Ovary (tissue), 7 donors: ENCODE measurements at regions not wholly inside any gene's neighbourhood (a gene's known extent, or its start where the extent isn't known, plus 50 kb on each side); places are given as distances from the start of the nearest gene placed in this dataset. TPM values are rescaled to one million over a fixed set of nuclear protein-coding genes. Genes with fewer than 3 reads are reported as not detected.

Experiments
- DNase-seq, 5 donors: peaks; one replicate each; pipeline ENCODE4 v3.0.0-alpha.2; 2019 to 2020
- H3K27ac ChIP-seq, 2 donors: fragments of 200-600 bp; one replicate each; pipeline versions ENCODE4 v1.5.1 to v1.8.0; 2019 to 2022
- H3K27me3 ChIP-seq: fragments of 200-600 bp; one replicate; pipeline ENCODE4 v1.8.0; 2022
- H3K36me3 ChIP-seq: fragments of 200-600 bp; sonication (generic); one replicate; pipeline ENCODE4 v1.5.1; 2019
- H3K4me1 ChIP-seq: one replicate; pipeline ENCODE4 v1.8.1; 2013; ENCODE audit warnings: mild to moderate bottlenecking, moderate library complexity; ENCODE audit not compliant: insufficient read depth
- H3K4me3 ChIP-seq: fragments of 200-600 bp; sonication (generic); one replicate; pipeline ENCODE4 v1.5.1; 2017
- H3K9me3 ChIP-seq, 2 donors: fragments of 200-600 bp in 1 of 2; sonication (generic) in 1 of 2; one replicate each; pipeline versions ENCODE4 v1.5.1 to v1.8.1; 2013 to 2019; ENCODE audit warnings: mild to moderate bottlenecking in 1 of 2, moderate library complexity in 1 of 2
- EP300 ChIP-seq: sonication (generic); formaldehyde crosslinking; IDR thresholded peaks from one replicate; pipeline ENCODE4 v1.6.1; 2017; ENCODE audit warnings: antibody characterized with exemption
- POLR2A ChIP-seq: fragments of 450-650 bp; IDR thresholded peaks from one replicate; pipeline ENCODE4 v1.6.1; 2017; ENCODE audit warnings: antibody characterized with exemption, mild to moderate bottlenecking, moderate library complexity
- WGBS, 3 donors: extraction: QIAGEN DNeasy Blood & Tissue Kit in 1 of 3; methylation state at CpG; one replicate each; pipeline versions ENCODE4 v1.1.5 to v1.1.7; 2013 to 2017; 5-methylcytosine and 5-hydroxymethylcytosine counted together
- intact Hi-C, 4 donors: fragments of 100-400 bp; cut with DNase I; formaldehyde crosslinking; loops; one replicate each; pipeline versions ENCODE4 v1.11.0 to v1.15.1; 2022 to 2023
- microRNA-seq, 3 donors: library from miRNA; unstranded; fragments of <30 nt; microRNA quantifications; one replicate each; pipeline versions ENCODE4 to v1.2.0, GENCODE V29; 2019 to 2020
- small RNA-seq: library from RNA; depleted of rRNA; stranded (forward); fragments of <200 nt; gene quantifications from one replicate; pipeline ENCODE3, GENCODE V24; 2016
- TF ChIP-seq, protein P1 (sequence below), 3 donors: fragments of 450-650 bp in 2 of 3; fragments of 200-600 bp in 1 of 3; IDR thresholded peaks; one replicate each; pipeline versions ENCODE4 v1.5.1 to v1.8.0; 2016 to 2022; ENCODE audit warnings: antibody characterized with exemption in 3 of 3, mild to moderate bottlenecking in 1 of 3
- donor health status: DM: no; HTN: no; CAD: no; lungs with moderate emphysema.
- donor health status: DM: no; HTN: no; CAD: no.
- donor health status: Bipolar disorder and iron deficiency.
- donor health status: DM: no; HTN: no; CAD: no.
- donor health status: DM: yes; HTN: yes; CAD: no.

DNA sequence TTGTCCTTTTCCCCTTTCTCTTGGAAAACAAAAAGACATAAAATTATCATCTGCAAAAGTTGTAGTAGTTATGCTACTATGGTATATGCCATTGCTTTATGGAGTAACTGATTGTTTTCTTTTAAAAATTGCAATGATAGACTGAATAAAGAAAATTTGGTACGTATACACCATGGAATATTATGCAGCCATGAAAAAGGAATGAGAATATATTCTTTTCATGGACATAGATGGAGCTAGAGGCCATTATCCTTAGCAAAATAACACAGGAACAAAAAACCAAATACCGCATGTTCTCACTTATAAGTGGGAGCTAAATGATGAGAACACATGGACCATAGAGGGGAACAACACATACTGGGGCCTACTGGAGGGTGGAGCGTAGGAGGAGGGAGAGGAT is 538.8 kb downstream of the PLXDC2 start:
- intact Hi-C loops = no loop called here
- WGBS, 3 donors = 67 to 82% (median 78%) methylated on average over 3 of the region's 3 CpGs
- TF ChIP-seq POLR2A = no peak
- TF ChIP-seq EP300 = no peak
- TF ChIP-seq, protein P1, sequence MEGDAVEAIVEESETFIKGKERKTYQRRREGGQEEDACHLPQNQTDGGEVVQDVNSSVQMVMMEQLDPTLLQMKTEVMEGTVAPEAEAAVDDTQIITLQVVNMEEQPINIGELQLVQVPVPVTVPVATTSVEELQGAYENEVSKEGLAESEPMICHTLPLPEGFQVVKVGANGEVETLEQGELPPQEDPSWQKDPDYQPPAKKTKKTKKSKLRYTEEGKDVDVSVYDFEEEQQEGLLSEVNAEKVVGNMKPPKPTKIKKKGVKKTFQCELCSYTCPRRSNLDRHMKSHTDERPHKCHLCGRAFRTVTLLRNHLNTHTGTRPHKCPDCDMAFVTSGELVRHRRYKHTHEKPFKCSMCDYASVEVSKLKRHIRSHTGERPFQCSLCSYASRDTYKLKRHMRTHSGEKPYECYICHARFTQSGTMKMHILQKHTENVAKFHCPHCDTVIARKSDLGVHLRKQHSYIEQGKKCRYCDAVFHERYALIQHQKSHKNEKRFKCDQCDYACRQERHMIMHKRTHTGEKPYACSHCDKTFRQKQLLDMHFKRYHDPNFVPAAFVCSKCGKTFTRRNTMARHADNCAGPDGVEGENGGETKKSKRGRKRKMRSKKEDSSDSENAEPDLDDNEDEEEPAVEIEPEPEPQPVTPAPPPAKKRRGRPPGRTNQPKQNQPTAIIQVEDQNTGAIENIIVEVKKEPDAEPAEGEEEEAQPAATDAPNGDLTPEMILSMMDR (IDR thresholded peaks at IDR 0.05) = no peak

DNA sequence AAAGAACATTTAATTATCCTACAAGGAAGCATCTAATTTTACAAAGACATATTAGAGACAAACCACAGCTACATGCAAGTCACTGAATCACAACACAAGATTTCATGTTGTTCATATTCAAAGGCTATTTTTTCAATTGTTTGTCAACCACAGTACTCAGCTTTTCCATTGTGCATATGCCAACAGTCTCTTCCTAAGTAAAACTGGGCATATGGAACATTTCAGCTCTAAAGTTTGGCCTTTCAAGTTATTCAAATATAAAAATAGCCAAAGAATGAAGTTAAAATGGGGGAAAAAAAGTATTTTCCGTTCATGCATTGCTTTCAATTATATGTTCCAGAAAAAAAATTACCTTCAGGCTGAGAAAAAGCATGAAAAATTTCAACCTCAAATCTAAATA is 537.9 kb downstream of the PLXDC2 start:
- intact Hi-C loops = no loop called here
- H3K4me1 ChIP-seq = no peaks in the 10 kb centered on the region
- 10 to 19% (median 18%) methylated on average over 1 of the region's 1 CpG for WGBS, 3 donors
- no peaks in the 10 kb centered on the region for H3K9me3 ChIP-seq
- H3K27me3 ChIP-seq = no peaks in the 10 kb centered on the region
- no peak for DNase-seq
- TF ChIP-seq EP300 (no peak), POLR2A (no peak)
- TF ChIP-seq, protein P1 (IDR thresholded peaks at IDR 0.05) = no peak
- H3K36me3 ChIP-seq = no peaks in the 10 kb centered on the region
- H3K4me3 ChIP-seq = no peak overlapping the region
- no peak overlapping the region for H3K27ac ChIP-seq

More for the DNA sequence above, 538.8 kb downstream of the PLXDC2 start:
- no peaks in the 10 kb centered on the region for H3K27me3 ChIP-seq
- no peaks in the 10 kb centered on the region for H3K9me3 ChIP-seq
- no peak overlapping the region for H3K27ac ChIP-seq
- H3K4me3 ChIP-seq = no peak overlapping the region
- DNase-seq = no peak
- no peaks in the 10 kb centered on the region for H3K36me3 ChIP-seq
- H3K4me1 ChIP-seq = no peaks in the 10 kb centered on the region

DNA sequence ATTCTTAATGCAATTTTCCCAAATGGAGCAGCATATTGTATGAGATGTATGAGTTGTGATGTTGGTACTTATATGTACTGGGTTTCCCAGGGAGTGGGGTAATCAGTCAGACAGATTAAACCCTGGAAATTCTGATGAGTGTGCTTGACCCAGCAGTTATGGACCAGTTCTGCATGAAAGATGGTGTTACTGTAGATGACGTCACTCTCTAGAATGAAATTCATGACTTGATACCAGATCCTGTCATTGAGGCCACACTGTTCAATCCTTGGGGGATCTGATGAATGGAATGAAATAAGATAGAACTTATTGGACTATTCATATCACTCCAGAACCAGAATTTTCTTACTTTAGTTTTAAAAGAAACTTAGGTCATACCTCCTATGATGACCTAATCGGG is 534.3 kb downstream of the PLXDC2 start:
- Histone ChIP-seq H3K36me3 (no peaks in the 10 kb centered on the region), H3K4me1 (no peaks in the 10 kb centered on the region), H3K27me3 (no peaks in the 10 kb centered on the region), H3K27ac (no peak overlapping the region), H3K4me3 (no peak overlapping the region), H3K9me3 (no peaks in the 10 kb centered on the region)
- 88 to 98% (median 92%) methylated on average over 2 of the region's 2 CpGs for WGBS, 3 donors
- intact Hi-C loops = no loop called here
- TF ChIP-seq EP300 = no peak
- no peak for TF ChIP-seq POLR2A
- TF ChIP-seq, protein P1 (IDR thresholded peaks at IDR 0.05) = no peak
- DNase-seq = no peak

DNA sequence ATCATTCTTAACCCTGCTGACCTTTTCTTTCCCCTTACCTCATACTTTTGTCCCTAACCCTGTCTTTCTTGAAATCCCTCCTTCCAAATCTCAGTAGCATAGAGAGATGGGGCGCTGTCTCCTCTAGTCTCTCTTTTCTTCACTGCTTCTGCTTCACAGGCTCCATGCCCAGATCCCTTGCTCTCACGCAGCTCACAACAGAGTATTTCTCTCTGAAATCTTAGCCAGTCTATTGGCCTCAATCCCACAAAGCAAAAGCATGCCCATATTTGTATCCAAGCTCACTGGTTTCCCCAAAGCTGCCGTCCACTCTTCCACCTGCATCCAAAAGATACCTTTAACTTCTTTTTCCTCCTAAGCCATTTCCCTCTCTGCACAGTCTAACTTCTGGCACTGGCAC is 526.8 kb downstream of the PLXDC2 start:
- DNase-seq = no peak
- H3K4me1 ChIP-seq = no peaks in the 10 kb centered on the region
- H3K9me3 ChIP-seq = no peaks in the 10 kb centered on the region
- H3K27me3 ChIP-seq = no peaks in the 10 kb centered on the region
- H3K4me3 ChIP-seq = no peak overlapping the region
- TF ChIP-seq, protein P1 (IDR thresholded peaks at IDR 0.05) = no peak
- intact Hi-C loops = no loop called here
- H3K27ac ChIP-seq = no peak overlapping the region
- WGBS, 3 donors = 42 to 43% (median 42%) methylated on average over 3 of the region's 3 CpGs
- H3K36me3 ChIP-seq = no peaks in the 10 kb centered on the region

Small RNAs in the stretch of these regions (microRNA-seq; reads per million reads assigned to microRNA genes)
- gene MIR4675 = 0 to 0.16 (median 0) reads per million in 3 donors

Small RNAs in the stretch of these regions (small RNA-seq; reads per million reads assigned to genes)
- gene AL590032.1 (not detected), gene MIR4675 (not detected)
